HL-60 (cell line): ENCODE measurements at regions not wholly inside any gene's neighbourhood (a gene's known extent, or its start where the extent isn't known, plus 50 kb on each side); places are given as distances from the start of the nearest gene placed in this dataset.

ENCODE experiments used
- DNase-seq, 2 experiments: peaks; one replicate each; pipeline ENCODE4 v3.0.0-alpha.2; 2010 to 2020; ENCODE audit warnings: low read depth in 1 of 2, low spot score in 1 of 2
- H3K27ac ChIP-seq: fragments of 250-450 bp; sonication (Bioruptor Pico); replicated peaks from 2 replicates; pipeline ENCODE4 v1.5.1; 2020; ENCODE audit warnings: mild to moderate bottlenecking, moderate library complexity
- H3K27me3 ChIP-seq: fragments of 250-450 bp; sonication (Bioruptor Pico); 2 replicates; pipeline ENCODE4 v1.5.1; 2021; ENCODE audit warnings: mild to moderate bottlenecking, moderate library complexity; ENCODE audit not compliant: insufficient read depth, poor library complexity, severe bottlenecking
- H3K4me3 ChIP-seq: replicated peaks from 2 replicates; pipeline ENCODE4 v1.5.1; 2011; ENCODE audit warnings: mild to moderate bottlenecking, control low read depth, low read length; ENCODE audit not compliant: insufficient read depth
- CTCF ChIP-seq: IDR thresholded peaks from one replicate; pipeline ENCODE4 v1.5.1; 2011; ENCODE audit warnings: low read length, control low read depth, inconsistent platforms; ENCODE audit not compliant: insufficient read depth
- GABPA ChIP-seq: IDR thresholded peaks from 2 replicates; pipeline ENCODE4 v1.6.1; 2012; ENCODE audit warnings: low read depth
- POLR2AphosphoS5 ChIP-seq: IDR thresholded peaks from 2 replicates; pipeline ENCODE4 v1.6.1; 2012; ENCODE audit warnings: low read depth
- REST ChIP-seq: IDR thresholded peaks from 2 replicates; pipeline ENCODE4 v1.6.1; 2012; ENCODE audit warnings: low read depth; ENCODE audit not compliant: insufficient replicate concordance
- SPI1 ChIP-seq: IDR thresholded peaks from 2 replicates; pipeline ENCODE4 v1.6.1; 2012; ENCODE audit warnings: low read depth, mild to moderate bottlenecking, borderline replicate concordance

GRCh38 chr6:67200626-67201403, 1434.3 kb upstream of the ADGRB3 start:
- H3K27ac ChIP-seq, result no peak overlapping the region
- TF ChIP-seq POLR2AphosphoS5, result no peak
- no peak for TF ChIP-seq GABPA
- no peak for TF ChIP-seq SPI1
- TF ChIP-seq REST, result no peak
- TF ChIP-seq CTCF, result no peak

GRCh38 chr6:67199425-67199824, 1435.7 kb upstream of the ADGRB3 start:
- no peak for TF ChIP-seq GABPA
- no peak for TF ChIP-seq POLR2AphosphoS5
- no peak for TF ChIP-seq REST
- DNase-seq, result no peak
- Histone ChIP-seq H3K27me3 (no peaks in the 10 kb centered on the region), H3K27ac (no peak overlapping the region), H3K4me3 (no peak overlapping the region)

More at GRCh38 chr6:67200626-67201403, 1434.3 kb upstream of the ADGRB3 start:
- no peak for DNase-seq
- H3K27me3 ChIP-seq, result no peaks in the 10 kb centered on the region
- H3K4me3 ChIP-seq, result no peak overlapping the region

GRCh38 chr6:67190733-67191132, 1444.3 kb upstream of the ADGRB3 start:
- H3K4me3 ChIP-seq, result no peak overlapping the region
- no peak for DNase-seq
- H3K27me3 ChIP-seq, result no peaks in the 10 kb centered on the region
- no peak for TF ChIP-seq SPI1
- no peak overlapping the region for H3K27ac ChIP-seq

- Histone ChIP-seq H3K4me3 (no peak overlapping the region), H3K27ac (no peak overlapping the region), H3K27me3 (no peaks in the 10 kb centered on the region)
- no peak for DNase-seq
- TF ChIP-seq REST (no peak), CTCF (no peak), GABPA (no peak), SPI1 (no peak)
These were observed 1450.7 kb upstream of the ADGRB3 start for GRCh38 chr6:67184405-67184804.
